HG02759 (cell line): ENCODE measurements at regions not wholly inside any gene's neighbourhood (a gene's known extent, or its start where the extent isn't known, plus 50 kb on each side); places are given as distances from the start of the nearest gene placed in this dataset.

Experiments used
- ATAC-seq: cut with Tn5 transposase; IDR thresholded peaks from one replicate; pipeline ENCODE4 v1.9.1; 2021; ENCODE audit warnings: mild to moderate bottlenecking, moderate library complexity; ENCODE audit not compliant: unreplicated experiment

DNA sequence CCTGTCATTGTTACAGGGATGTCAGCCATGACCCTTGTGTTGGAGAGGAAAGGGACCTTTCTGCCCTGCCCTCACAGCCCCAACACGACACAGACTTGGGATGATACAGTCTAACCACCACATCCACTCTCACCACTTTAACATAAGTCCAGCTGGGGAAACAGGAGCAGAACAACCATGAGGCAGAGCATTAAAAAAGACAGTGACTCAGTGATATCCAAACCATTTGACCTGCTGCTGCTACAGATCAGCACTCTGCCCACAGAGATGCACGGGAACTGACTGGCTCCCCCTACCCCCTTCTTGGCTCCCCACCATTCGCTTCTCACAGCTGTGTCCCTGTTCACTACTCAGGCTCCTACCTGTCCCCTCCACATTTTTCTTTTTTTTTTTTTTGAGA, 458.6 kb downstream of the ZNF608 start:
- no peak for ATAC-seq

DNA sequence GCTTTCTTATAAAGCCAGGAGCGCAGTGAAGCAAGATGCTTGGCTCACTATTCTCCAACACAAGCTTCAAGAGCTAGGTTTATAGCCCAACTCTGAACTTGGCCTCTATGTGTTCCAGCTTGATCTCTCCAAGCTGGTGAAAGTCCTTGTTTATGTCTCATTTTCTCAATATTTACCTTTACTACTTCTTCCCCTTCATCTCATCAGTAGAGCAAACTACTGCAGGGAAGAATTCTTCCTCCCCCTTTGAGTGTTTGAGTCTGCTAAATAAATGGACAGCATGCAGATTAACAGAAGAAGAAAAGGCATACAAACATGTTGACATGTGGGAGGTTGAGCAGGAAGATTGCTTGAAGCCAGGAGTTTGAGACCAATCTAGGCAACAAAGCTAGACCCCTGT, 460.7 kb downstream of the ZNF608 start:
- ATAC-seq: no peak

DNA sequence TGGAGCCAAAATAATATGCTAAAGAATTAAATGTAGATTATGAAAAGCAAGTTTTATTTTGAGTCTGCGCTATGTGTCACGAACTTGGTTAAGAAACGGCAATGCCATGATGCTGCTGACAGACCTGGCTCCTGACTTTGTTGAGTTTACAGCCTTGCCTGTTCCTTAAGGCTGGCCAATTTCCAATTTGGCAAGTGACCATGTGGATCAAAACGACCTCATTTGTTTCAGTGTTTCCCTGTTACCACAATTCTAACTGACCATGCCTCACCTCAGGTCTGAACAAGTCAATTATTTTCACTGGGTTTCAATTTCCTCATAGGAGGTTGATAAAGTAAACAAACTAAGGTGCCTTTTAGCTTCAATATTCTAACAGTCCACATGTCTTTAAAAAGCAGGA, 461.4 kb downstream of the ZNF608 start:
- no peak for ATAC-seq

DNA sequence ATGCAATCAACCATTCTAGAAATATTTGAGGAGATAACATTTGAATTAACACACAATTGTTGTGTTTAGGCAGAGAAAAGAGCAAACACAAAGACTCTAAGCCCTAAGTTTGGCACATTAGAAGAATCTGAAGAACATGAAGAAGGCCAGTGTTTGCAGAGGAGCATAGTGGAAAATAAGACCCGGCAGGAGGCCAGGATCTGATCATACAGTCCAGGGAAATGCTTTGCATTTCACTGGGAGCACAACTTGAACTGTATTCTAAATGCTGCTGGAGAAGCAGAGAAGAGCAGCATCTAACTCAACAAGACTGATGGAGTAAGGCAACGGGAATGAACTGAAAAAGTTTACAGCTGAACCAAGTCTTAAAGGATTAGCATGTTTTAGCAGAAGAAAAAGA, 463.4 kb downstream of the ZNF608 start:
- no peak for ATAC-seq

DNA sequence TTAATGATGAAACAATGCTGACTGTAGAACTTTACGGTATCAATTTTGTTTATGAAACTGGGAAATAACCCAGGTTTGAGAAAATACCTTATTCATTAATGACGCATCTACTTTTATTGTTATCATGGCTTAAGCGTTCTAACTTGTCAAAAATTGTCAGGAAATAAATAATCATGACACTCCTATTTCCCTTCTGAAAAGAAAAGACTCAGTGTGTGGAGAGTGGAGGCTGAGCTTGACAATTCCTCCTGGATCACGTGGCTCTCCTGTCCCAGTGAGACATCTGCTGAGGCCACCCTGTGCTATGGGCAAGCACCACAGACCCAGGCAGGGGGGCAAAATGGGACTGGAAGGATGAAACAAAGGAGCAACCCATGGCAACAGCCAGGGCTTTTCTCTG, 466.4 kb downstream of the ZNF608 start:
- no peak for ATAC-seq

DNA sequence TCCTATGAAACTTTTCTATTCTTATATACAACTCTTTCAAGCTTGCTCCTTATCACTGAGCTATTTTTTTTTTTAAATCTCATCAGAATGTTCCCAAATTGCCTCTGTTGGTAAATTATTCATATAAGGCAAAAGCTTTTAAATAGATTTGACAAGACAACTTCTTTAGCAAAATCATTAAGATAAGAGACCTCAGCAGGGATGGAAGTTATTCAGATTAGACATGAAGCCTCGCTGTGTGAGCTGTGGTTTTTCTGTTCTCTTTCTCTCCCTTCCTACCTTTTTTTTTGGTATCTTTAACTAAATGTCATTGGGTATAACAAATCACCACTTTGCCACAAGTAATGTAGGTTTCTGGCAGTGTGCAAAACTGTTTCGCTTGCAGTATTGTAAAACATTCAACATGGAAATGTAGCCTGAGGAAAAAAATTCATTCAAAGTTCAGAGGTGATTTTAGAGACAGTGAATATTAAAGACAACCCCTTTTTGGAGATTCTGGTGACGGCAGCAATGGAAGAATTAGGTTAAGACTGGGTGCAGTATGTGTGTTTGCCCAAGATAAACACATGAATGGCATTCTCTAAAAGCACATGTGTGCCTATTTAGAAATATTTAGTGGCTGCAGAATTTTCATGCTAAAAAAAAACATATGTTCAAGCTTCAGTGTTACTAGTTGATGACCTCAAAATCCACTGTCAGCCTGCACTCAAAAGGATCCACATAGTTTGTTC, 467.1 kb downstream of the ZNF608 start:
- ATAC-seq: no peak

DNA sequence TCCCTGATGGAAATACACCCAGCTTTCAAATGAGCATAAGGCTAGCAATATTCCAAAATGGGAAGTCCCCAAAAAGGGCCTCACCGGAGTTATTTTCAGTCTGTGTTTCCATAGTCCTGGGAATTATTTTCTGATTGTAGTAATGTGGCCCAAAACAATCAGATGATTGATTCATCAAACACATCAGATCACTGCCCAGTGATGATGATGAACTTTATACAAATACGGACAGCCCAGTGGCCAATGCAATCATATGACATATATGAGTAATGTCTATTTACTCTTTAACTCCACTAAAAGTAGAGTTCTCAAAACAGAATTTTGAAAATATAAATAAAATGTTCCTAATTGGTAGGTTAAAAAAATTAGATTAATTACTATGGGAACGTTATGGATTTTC, 467.8 kb downstream of the ZNF608 start:
- no peak for ATAC-seq

DNA sequence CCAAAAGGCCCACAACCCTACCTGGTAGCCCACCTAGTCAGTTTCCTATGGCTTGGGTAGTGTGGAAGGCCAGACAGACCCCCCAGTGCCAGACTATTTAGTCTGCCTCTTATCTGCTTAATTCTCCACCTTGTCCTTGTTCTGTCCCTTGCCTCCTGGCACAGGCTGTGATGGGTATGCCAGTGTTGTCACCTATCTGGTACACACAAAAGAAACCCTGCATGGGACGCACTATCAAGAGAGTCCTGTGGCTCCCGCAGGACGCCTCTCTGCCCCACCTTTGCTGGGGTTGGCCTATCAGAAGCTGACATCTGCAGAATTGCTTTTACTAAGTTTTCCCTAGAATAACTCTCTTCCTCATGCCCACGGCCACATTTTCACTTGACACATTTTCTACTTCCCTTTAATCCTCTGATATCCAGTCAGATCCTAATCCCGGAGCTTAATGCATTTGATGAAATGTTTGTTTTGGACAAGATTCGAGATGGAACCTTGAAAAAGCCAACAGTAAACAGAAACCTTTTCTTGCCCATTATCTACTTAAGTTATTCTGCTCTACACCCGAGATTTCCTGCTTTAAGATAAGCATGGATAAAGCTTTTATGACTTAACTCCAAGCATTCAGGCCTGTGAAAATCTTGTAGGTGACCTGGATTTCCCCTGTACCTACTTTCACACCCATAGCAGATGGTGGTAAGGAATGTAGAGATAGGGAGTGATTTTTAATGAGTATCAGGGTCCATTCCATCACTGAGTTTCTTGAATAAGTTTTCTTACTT, 468.5 kb downstream of the ZNF608 start:
- ATAC-seq: no peak

DNA sequence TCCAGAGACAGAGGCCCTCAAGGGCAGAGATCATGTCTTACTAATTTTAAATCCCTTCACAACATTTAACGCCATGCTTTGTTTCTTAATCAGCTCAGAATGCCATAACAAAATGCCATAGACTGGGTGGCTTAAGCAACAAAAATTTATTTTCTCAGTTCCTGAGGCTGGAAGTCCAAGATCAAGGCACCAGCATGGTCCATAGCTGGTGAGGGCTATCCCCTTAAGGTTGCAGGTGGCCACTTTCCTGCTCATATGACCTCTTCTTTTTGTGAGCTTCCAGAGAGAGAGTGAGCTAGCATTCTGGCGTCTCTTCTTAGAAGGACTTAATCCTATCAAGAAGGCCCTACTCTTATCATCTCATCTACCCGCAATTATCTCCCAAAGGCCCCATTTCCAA, 470.3 kb downstream of the ZNF608 start:
- no peak for ATAC-seq

DNA sequence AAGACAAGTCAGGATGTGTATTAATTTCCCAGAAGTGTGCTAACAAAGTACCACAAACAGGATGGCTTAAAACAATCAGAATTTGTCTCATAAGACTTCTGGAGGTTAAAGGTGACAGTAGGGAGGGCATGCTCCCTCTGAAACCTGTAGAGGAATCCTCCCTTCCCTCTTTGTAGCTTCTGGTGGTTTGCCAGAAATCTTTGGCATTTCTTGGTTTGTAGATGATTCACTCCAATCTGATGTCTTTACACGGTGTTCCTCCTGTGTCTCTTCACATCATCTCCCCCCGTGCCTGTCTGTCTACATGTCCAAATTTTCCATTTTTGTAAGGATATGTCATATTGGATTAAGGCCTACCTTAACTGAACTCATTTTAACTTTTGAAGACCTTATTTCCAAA, 471.5 kb downstream of the ZNF608 start:
- ATAC-seq: no peak

DNA sequence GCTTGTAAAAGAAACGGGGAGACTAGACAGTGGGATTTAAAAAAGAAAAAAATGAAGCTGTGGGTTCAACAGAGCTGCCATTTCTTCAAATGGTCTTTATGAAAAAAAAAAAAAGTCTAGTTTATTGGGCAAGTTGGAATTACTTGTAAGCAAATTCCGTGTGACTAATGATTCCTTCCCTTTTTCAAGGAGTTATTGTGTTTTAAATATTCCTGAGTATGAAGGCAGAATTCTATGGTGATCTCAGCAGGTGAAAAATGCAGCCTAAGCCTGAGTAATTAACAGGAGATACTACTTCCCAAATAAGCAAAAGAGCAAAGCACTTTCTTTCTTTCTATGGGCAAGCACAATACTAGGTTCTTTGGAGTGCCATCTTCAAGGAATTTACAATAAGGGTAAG, 481.9 kb downstream of the ZNF608 start:
- no peak for ATAC-seq

DNA sequence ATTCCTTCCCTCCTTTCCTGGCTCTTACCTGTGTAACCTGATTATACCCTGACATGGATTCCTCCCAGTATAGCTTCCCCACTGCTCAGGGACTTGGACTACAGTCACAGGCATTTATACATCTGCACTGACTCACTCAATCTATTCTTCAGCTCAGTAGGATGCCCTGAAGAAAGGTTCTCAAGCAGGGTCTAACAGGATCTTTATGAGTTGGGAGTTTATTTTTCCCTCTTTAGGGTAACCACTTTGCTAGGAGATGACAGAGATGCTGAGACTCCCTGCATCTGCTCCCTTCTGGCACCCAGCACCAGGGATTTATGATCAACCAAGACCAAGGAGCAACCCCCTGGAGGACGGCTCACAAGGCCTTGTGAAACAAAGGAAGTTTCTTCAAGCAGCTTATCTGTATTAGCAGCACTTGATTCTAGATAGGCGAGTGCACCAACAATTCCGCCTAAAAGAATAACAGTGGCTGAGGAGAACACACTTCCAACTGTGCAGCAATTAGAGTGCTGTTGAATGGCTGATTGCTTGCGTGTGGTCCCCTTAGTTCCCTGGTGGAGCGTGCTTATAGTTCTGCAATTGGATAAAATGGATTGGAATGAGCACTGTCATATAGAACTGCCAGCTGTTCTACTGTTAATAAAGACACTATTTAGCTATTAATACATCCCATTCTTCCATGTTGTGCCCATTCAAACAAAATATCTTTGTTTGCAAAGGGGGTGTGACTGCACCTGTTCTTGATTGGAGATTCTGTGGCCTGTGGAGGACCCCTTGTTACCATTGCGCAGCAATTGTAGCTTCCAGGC, 482.6 kb downstream of the ZNF608 start:
- ATAC-seq: no peak

DNA sequence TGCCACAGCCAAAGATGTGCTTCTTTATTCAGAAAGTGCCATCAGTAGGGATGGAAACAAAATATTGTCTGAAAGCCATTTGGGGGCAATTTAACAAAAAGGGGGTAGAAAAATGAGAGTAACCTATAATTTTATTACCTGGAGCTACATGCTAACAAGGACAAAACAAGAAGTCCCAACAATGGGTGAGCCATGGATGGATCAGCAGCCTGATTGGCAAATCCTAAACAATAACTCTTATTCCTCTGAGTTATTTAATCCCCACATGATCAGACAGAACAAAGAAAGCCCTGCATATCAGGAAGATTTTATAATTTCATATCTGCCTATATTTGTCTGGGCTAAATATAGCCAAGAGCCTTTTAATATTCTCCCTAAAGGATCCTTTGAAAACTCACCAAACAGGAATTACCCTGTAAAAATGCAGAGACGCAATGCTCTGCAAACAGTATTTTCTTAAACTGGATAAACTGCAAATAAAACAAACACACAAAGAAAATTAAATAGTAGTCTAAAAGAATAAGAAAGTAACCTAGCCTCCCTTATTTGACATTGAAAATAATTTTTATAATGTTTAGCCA, 483.4 kb downstream of the ZNF608 start:
- ATAC-seq: no peak

DNA sequence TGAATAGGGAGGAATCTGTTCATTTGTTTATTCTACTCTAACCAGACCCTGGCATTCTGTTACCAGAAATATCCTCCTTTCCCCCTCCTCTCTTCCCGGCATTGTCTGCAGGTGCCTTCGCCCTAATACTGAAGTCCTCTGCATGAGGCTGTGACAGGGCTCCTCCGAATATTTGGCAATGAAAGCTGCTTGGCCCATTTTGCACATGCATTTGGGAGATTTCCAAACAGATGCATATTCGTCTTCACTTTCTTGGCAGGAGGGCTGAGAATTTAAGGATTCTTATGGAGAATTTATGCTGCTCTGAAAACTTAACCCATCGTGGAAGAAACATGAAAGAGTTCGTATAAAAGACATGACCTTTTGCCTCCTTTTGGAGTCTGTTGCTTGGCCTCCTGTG, 484.0 kb downstream of the ZNF608 start:
- no peak for ATAC-seq

DNA sequence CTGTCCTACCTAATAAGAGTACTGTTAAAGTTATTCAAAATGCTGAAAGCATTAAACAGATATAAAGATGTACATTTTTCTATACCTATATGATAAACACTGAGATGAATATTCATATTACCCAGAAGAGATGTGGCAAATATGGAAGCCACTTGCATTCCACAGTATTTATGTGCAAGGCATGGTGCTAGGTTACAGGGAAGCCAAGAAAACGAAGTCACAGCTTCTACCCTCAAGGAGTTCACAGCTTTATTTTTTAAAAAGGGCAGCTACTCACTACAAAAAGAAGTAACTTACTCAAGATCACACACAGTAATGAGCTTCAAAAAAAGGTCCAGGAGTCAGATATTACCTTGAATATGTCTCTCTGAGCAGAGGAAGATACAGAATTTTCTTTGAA, 484.6 kb downstream of the ZNF608 start:
- ATAC-seq: no peak

DNA sequence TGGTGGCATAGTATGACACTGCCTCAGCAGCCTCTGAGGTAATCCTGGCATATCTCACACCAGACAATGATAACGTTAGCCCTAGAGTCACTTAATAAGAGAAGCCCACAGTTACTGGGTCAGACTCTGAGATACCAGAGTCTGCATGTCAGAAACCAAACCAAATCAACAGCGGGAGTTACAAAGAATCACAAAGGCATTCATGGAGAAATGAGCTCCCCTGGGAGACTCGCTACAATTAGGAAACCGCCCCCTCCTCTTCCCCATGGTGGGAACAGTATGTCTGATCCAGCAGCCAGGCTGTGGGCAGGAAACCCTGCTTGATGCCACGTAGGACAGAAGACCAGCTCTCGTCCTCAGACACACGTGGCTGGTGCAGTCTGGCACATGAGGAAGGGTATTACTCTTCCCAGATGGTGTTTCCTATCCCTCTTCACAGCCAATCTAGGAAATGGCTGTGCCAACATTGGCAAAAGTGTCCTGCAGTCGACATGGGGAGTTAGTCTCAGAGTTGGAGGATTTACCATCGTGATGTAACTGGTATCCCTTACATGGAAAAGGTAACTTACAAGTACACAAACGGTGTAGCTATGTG, 485.4 kb downstream of the ZNF608 start:
- no peak for ATAC-seq

DNA sequence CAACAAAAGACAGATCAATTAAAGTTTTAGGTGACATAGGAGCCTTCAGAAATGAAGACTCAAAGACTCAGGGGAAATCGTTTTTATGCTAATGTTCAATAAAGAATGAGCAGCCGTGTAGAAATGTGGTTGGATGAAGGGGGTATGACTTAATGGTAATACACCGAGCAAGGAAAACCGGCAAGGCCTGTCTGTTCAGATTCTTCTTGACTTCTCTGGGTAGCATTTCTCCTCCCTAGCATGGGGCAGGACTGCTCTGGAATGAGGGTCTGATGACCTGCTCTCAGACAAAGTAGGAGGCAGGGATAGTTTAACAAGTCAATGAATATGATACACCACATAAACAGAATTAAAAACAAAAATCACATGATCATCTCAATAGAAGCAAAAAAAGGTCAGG, 487.4 kb downstream of the ZNF608 start:
- no peak for ATAC-seq

DNA sequence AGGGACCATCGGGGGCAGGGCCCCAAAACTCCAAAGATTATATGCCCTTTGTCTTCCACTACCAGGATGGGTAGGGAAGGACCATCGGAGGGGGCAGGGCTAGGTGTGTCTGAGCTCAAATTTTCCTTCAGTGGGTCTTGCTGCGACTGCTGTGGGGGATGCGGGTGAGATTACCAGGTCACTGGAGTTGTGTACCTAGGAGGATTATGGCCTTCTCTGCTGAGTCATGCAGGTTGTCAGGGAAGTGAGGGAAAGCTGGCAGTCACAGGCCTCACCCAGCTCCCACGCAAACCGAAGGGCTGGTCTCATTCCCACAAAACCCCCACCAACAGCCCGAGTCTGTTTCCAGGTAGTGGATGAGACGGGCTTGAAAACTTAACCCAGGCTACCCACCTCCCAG, 489.4 kb downstream of the ZNF608 start:
- ATAC-seq: no peak

DNA sequence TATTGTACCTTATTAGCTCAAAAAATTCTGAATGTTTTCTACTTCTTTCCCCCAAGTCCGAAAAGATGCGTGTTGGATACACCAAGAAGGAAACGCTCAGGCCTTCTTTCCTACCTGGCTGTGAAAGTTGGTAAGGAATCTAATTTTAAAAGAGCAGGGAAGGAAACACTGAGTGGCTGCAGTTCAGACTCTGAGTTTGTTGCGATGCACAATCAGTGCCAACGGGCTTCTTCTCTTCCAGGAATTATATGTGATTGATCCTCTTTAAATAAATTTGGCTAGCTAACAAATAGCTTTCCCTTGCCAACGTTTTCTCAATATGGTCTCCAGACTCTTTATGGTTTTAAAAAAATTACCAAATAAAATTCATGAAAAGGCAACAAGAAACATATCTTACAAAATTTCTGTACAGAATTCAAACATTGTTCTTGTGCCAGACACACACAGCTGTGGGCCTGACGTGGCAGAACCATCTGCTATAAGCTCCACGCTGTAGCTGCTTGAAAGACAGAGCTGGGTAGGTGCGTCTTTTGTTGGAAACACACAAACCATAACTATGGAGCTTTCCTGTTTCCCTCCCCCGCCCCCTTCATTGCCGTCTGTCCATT, 493.1 kb downstream of the ZNF608 start:
- no peak for ATAC-seq

DNA sequence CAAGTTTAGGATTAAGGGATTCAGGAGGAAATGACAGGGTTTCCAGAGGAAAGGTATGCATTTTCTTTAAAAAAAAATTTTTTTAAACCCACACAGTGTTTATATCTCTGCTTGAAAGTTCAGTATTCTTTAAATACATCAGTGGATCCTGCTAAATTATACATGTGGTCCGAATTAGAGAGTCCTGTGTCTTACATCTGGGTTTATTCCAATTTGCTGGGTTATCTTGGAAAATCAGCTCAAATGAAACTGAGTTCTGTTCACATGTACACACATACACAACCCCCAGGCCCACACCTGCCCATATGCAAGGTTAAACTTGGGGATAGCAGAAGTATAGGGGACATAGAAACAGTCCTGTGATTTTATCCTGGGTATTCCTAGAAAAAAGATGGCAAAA, 493.7 kb downstream of the ZNF608 start:
- no peak for ATAC-seq

DNA sequence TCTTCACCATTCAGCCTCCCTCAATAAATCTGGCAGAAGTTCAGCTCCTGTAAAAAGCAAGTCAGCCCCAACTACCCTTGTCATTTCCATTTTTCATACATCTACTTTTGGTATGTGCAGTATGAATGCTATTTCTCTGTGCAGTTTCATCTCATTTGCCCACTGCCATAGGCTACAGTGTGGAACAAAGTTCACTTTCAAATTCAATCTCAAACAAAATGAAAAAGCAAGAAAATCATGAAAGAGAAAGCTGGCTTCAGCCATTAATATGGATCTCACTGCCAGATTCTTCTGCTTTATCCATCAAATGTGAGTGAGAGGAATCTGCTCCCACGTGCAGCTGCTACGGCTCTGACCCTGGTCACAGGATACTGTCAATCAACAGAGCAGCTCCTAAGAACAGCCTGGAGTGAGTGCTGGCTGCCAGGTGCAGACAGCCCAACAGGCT, 494.2 kb downstream of the ZNF608 start:
- ATAC-seq: no peak
